HepG2 (cell line): ENCODE measurements at regions not wholly inside any gene's neighbourhood (a gene's known extent, or its start where the extent isn't known, plus 50 kb on each side); places are given as distances from the start of the nearest gene placed in this dataset.

ENCODE experiments used
- CHD4 ChIP-seq: fragments of 200-600 bp; sonication (generic); IDR thresholded peaks from 2 replicates; pipeline ENCODE4 v1.7.0; 2017; ENCODE audit warnings: mild to moderate bottlenecking, low read length, borderline replicate concordance
- DMTF1 ChIP-seq: sonication (generic); formaldehyde crosslinking; IDR thresholded peaks from 2 replicates; pipeline ENCODE4 v1.4.0; 2020; ENCODE audit warnings: mild to moderate bottlenecking, missing genetic modification reagents
- FOSL1 ChIP-seq: sonication (generic); formaldehyde crosslinking; IDR thresholded peaks from 2 replicates; pipeline ENCODE4 v1.9.0; 2021; ENCODE audit warnings: missing genetic modification reagents, borderline replicate concordance
- FOXJ3 ChIP-seq: sonication (generic); formaldehyde crosslinking; IDR thresholded peaks from 2 replicates; pipeline ENCODE4 v1.4.0; 2020; ENCODE audit warnings: missing genetic modification reagents, mild to moderate bottlenecking, borderline replicate concordance
- HOXA9 ChIP-seq: sonication (generic); formaldehyde crosslinking; IDR thresholded peaks from 2 replicates; pipeline ENCODE4 v1.8.1; 2022; ENCODE audit warnings: missing genetic modification reagents, mild to moderate bottlenecking, moderate library complexity, borderline replicate concordance
- MEIS2 ChIP-seq: sonication (generic); formaldehyde crosslinking; IDR thresholded peaks from 2 replicates; pipeline ENCODE4 v1.9.0; 2021; ENCODE audit warnings: mild to moderate bottlenecking, missing genetic modification reagents
- NCOR1 ChIP-seq: fragments of 200-600 bp; sonication (generic); IDR thresholded peaks from 2 replicates; pipeline ENCODE4 v1.7.0; 2017; ENCODE audit warnings: antibody characterized with exemption, low read length, borderline replicate concordance
- PREB ChIP-seq: sonication (generic); formaldehyde crosslinking; IDR thresholded peaks from 2 replicates; pipeline ENCODE4 v1.4.0; 2020; ENCODE audit warnings: missing genetic modification reagents
- RELA ChIP-seq: sonication (generic); formaldehyde crosslinking; IDR thresholded peaks from 2 replicates; pipeline ENCODE4 v1.4.0; 2020; ENCODE audit warnings: missing genetic modification reagents
- REPIN1 ChIP-seq: sonication (generic); formaldehyde crosslinking; IDR thresholded peaks from 2 replicates; pipeline ENCODE4 v1.8.0; 2022; ENCODE audit warnings: missing genetic modification reagents, low read depth, mild to moderate bottlenecking, borderline replicate concordance
- RFX1 ChIP-seq: fragments of 450-650 bp; IDR thresholded peaks from 2 replicates; pipeline ENCODE4 v1.6.1; 2017
- RORA ChIP-seq: sonication (generic); formaldehyde crosslinking; IDR thresholded peaks from 2 replicates; pipeline ENCODE4 v1.5.0; 2020; ENCODE audit warnings: mild to moderate bottlenecking, missing genetic modification reagents, moderate library complexity
- SNAPC4 ChIP-seq: sonication (generic); formaldehyde crosslinking; IDR thresholded peaks from 2 replicates; pipeline ENCODE4 v1.4.0; 2020; ENCODE audit warnings: mild to moderate bottlenecking, missing genetic modification reagents
- TOE1 ChIP-seq: sonication (generic); formaldehyde crosslinking; IDR thresholded peaks from 2 replicates; pipeline ENCODE4 v1.4.0; 2020; ENCODE audit warnings: mild to moderate bottlenecking, missing genetic modification reagents
- ZGPAT ChIP-seq: IDR thresholded peaks from 2 replicates; pipeline ENCODE4 v1.6.1; 2016; ENCODE audit warnings: mild to moderate bottlenecking
- ZNF136 ChIP-seq: sonication (generic); formaldehyde crosslinking; IDR thresholded peaks from 2 replicates; pipeline ENCODE4 v1.8.1; 2022; ENCODE audit warnings: low read depth, mild to moderate bottlenecking, moderate library complexity, missing genetic modification reagents
- ZNF350 ChIP-seq: sonication (generic); formaldehyde crosslinking; IDR thresholded peaks from 2 replicates; pipeline ENCODE4 v1.4.0; 2020; ENCODE audit warnings: mild to moderate bottlenecking, low read depth, missing genetic modification reagents, borderline replicate concordance
- ZNF44 ChIP-seq: sonication (generic); formaldehyde crosslinking; IDR thresholded peaks from 2 replicates; pipeline ENCODE4 v1.5.1; 2020; ENCODE audit warnings: mild to moderate bottlenecking, missing genetic modification reagents
- ZNF878 ChIP-seq: sonication (generic); formaldehyde crosslinking; IDR thresholded peaks from 2 replicates; pipeline ENCODE4 v1.8.1; 2023; ENCODE audit warnings: mild to moderate bottlenecking, missing genetic modification reagents, moderate library complexity
- ZSCAN31 ChIP-seq: sonication (generic); formaldehyde crosslinking; IDR thresholded peaks from 2 replicates; pipeline ENCODE4 v1.5.0; 2020; ENCODE audit warnings: low read depth, mild to moderate bottlenecking, missing genetic modification reagents

GRCh38 chr7:96426685-96427084, 104.8 kb upstream of the SLC25A13 start (continued):
- TF ChIP-seq ZNF878 (CRISPR knock-in tag), result peak; percentile 42; the same call in 1 of the 2 replicates
- TF ChIP-seq ZNF350 (CRISPR knock-in tag), result no peak
- TF ChIP-seq RELA (CRISPR knock-in tag), result no peak
- 0 out of 2 replicates have a peak, but pooled peaks have one; percentile 24 for TF ChIP-seq ZGPAT (CRISPR knock-in tag)
- no peak for TF ChIP-seq TOE1 (CRISPR knock-in tag)
- TF ChIP-seq FOSL1 (CRISPR knock-in tag), result no peak
- TF ChIP-seq NCOR1, result peak; percentile 70; the same call in 1 of the 2 replicates
- TF ChIP-seq RORA (CRISPR knock-in tag), result no peak
- no peak for TF ChIP-seq HOXA9 (CRISPR knock-in tag)
- TF ChIP-seq SNAPC4 (CRISPR knock-in tag), result no peak
- TF ChIP-seq PREB (CRISPR knock-in tag), result no peak
- no peak for TF ChIP-seq DMTF1 (CRISPR knock-in tag)
- TF ChIP-seq ZNF44 (CRISPR knock-in tag), result no peak
- no peak for TF ChIP-seq REPIN1
- TF ChIP-seq MEIS2 (CRISPR knock-in tag), result peak; percentile 53; the same call in 1 of the 2 replicates
- TF ChIP-seq ZNF136 (CRISPR knock-in tag), result no peak
- TF ChIP-seq FOXJ3, result no peak
- no peak for TF ChIP-seq RFX1
- no peak for TF ChIP-seq ZSCAN31 (CRISPR knock-in tag)
- TF ChIP-seq CHD4, result no peak
